ENCODE measurements at regions not wholly inside any gene's neighbourhood (a gene's known extent, or its start where the extent isn't known, plus 50 kb on each side); places are given as distances from the start of the nearest gene placed in this dataset.

DNA sequence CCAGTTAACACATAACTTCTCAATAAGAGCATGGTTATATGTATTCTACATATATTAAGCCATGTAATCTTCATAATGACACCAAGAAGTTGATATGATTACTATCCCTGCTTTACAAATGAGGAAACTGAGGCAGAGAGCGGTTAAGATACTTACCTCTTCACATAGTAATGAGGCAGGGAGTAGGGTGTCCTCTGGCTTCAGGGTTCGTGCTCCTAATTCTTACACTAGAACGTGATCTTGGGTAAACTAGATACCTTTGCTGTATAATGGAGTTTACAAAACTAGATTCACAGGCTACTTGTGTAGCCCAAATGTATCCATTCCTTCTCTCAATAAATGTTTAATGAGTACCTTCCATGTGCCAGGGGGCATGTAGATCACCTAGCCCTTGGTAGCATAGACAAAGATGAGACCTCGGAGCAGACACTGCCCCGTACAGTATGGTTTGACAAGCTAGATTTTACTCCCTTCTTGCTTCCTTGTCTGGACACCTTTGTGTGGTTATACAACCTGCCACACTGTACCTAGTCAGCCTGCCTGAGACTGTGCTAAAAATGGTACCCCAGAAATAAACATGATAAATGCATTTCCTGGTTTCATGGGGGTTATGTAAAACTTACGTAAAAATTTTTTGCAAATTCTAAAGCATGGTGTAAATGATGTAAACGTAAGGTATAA, 991.8 kb downstream of the VRK1 start:
- H3K4ac ChIP-seq (ENCODE audit: low read depth, low read length) = no peak overlapping the region
- H3K4me3 ChIP-seq (ENCODE audit: insufficient read depth, low read depth, low read length) = no peak overlapping the region
- no peak overlapping the region for H3K23ac ChIP-seq (ENCODE audit: low read depth, low read length)
- no peak overlapping the region for H4K8ac ChIP-seq (ENCODE audit: low read depth in 2 of 2, low read length in 2 of 2)
- H2BK5ac ChIP-seq (ENCODE audit: low read depth, low read length, poor library complexity, severe bottlenecking) = no peak overlapping the region
- no peak overlapping the region for H3K9ac ChIP-seq (ENCODE audit: low read depth, low read length)
- no peaks in the 10 kb centered on the region for H3K9me1 ChIP-seq (ENCODE audit: insufficient read depth, low read length)
- TF ChIP-seq BHLHE40 (IDR thresholded peaks at IDR 0.05; ENCODE audit: low read depth, low read length) (no peak), MAFK (IDR thresholded peaks at IDR 0.05; ENCODE audit: low read depth, low read length) (no peak), NFE2L2 (IDR thresholded peaks at IDR 0.05; ENCODE audit: low read depth, low read length) (no peak), FOS (IDR thresholded peaks at IDR 0.05; ENCODE audit: low read depth, low read length) (no peak), CEBPB (IDR thresholded peaks at IDR 0.05; ENCODE audit: low read depth, low read length) (no peak), MXI1 (IDR thresholded peaks at IDR 0.05; ENCODE audit: borderline replicate concordance, low read depth, low read length) (no peak), POLR2A (IDR thresholded peaks at IDR 0.05; ENCODE audit: low read depth, low read length) (no peak), MAZ (IDR thresholded peaks at IDR 0.05; ENCODE audit: borderline replicate concordance, low read depth, low read length) (no peak), SMC3 (IDR thresholded peaks at IDR 0.05; ENCODE audit: low read depth, low read length) (no peak), RCOR1 (IDR thresholded peaks at IDR 0.05; ENCODE audit: insufficient replicate concordance, low read length) (no peak), CHD1 (IDR thresholded peaks at IDR 0.05; ENCODE audit: low read depth, low read length) (no peak), RFX5 (IDR thresholded peaks at IDR 0.05; ENCODE audit: low read depth, low read length) (no peak), RAD21 (IDR thresholded peaks at IDR 0.05; ENCODE audit: low read length) (no peak)
- TF ChIP-seq, protein P1, sequence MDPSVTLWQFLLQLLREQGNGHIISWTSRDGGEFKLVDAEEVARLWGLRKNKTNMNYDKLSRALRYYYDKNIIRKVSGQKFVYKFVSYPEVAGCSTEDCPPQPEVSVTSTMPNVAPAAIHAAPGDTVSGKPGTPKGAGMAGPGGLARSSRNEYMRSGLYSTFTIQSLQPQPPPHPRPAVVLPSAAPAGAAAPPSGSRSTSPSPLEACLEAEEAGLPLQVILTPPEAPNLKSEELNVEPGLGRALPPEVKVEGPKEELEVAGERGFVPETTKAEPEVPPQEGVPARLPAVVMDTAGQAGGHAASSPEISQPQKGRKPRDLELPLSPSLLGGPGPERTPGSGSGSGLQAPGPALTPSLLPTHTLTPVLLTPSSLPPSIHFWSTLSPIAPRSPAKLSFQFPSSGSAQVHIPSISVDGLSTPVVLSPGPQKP (IDR thresholded peaks at IDR 0.05; ENCODE audit: borderline replicate concordance, low read depth, low read length) = no peak
- TF ChIP-seq, protein P2, sequence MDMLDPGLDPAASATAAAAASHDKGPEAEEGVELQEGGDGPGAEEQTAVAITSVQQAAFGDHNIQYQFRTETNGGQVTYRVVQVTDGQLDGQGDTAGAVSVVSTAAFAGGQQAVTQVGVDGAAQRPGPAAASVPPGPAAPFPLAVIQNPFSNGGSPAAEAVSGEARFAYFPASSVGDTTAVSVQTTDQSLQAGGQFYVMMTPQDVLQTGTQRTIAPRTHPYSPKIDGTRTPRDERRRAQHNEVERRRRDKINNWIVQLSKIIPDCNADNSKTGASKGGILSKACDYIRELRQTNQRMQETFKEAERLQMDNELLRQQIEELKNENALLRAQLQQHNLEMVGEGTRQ (IDR thresholded peaks at IDR 0.05; ENCODE audit: low read depth, low read length) = no peak
- intact Hi-C loops (cut with micrococcal nuclease) (no loop called here), dilution Hi-C loops (cut with HindIII; ENCODE audit: low sequenced_read_pairs, unreplicated experiment) (no loop called here), in situ Hi-C loops (cut with MboI; ENCODE audit: low sequenced_read_pairs) (no loop called here)
- ChIA-PET POLR2A (ENCODE audit: unreplicated experiment) (no interaction called here), CTCF (no interaction called here)
- no peaks in the 10 kb centered on the region for H3K27me3 ChIP-seq (ENCODE audit: control insufficient read depth, insufficient read depth, low read length)
- H2BK15ac ChIP-seq (ENCODE audit: low read depth, low read length) = no peak overlapping the region
- no peak overlapping the region for H2AFZ ChIP-seq (replicated peaks; ENCODE audit: low read length, poor library complexity)
- no peak overlapping the region for H4K5ac ChIP-seq (ENCODE audit: low read depth, low read length)
- WGBS, 2 experiments (ENCODE audit: extremely low coverage in 2 of 2, insufficient read length in 1 of 2) = 80% methylated on average over 1 of the region's 7 CpGs; no CpG with 5 or more reads in 1 of the 2 experiments
- no peak overlapping the region for H3K56ac ChIP-seq (ENCODE audit: extremely low read depth, insufficient read depth, low read length)
- H4K20me1 ChIP-seq (ENCODE audit: insufficient read depth, low read length) = no peaks in the 10 kb centered on the region
- H2AK5ac ChIP-seq (ENCODE audit: low read depth, low read length) = no peak overlapping the region
- H3K4me1 ChIP-seq (ENCODE audit: control insufficient read depth, insufficient read depth, low read length) = no peaks in the 10 kb centered on the region
- peaks cover 5% of the 10 kb centered on the region; the same call in 1 of the 2 replicates for H3K9me3 ChIP-seq (ENCODE audit: control insufficient read depth, insufficient read depth, low read length)
- no TSS peak for BruUV-seq (replicated peaks)
- ATAC-seq (ENCODE audit: low read depth) (no peak), DNase-seq (no peak)
- H2BK120ac ChIP-seq (ENCODE audit: low read depth, low read length) = no peak overlapping the region
- H4K91ac ChIP-seq (ENCODE audit: insufficient read depth, low read depth, low read length) = no peak overlapping the region
- H3K79me1 ChIP-seq (ENCODE audit: low read depth in 1 of 2, low read length in 2 of 2) = no peaks in the 10 kb centered on the region
- H3K27ac ChIP-seq (ENCODE audit: insufficient read depth, low read length) = no peak overlapping the region
- no peak overlapping the region for H3K4me2 ChIP-seq (ENCODE audit: low read depth, low read length)
- H3K14ac ChIP-seq (replicated peaks; ENCODE audit: low read depth, low read length) = no peak overlapping the region
- H3K36me3 ChIP-seq (ENCODE audit: control insufficient read depth, insufficient read depth, low read length) = no peaks in the 10 kb centered on the region
- H3K18ac ChIP-seq (ENCODE audit: low read depth, low read length) = no peak overlapping the region
- no peak overlapping the region for H2BK20ac ChIP-seq (ENCODE audit: low read depth, low read length)
- H2AK9ac ChIP-seq (replicated peaks; ENCODE audit: low read depth, low read length, poor library complexity) = no peak overlapping the region

All from IMR-90 (cell line).